GM20431 (cell line): ENCODE measurements at regions not wholly inside any gene's neighbourhood (a gene's known extent, or its start where the extent isn't known, plus 50 kb on each side); places are given as distances from the start of the nearest gene placed in this dataset.
"Not testable (repeated sequence)": the region's sequence is repeated elsewhere in the genome, so short reads cannot be mapped to it uniquely, and the experiment has no call there.

Source experiments
- in situ Hi-C: fragments of 300-500 bp; cut with MseI, MboI; formaldehyde crosslinking; loops from one replicate; pipeline ENCODE4 v1.15.0; 2020; ENCODE audit warnings: low sequenced_read_pairs; ENCODE audit not compliant: unreplicated experiment

- in situ Hi-C loops: no loop called here
These were observed 213.2 kb upstream of the RPS23 start for GRCh38 chr5:82491397-82491796.

GRCh38 chr5:82489683-82490082 lies 211.5 kb upstream of the RPS23 start:
- in situ Hi-C loops: no loop called here

GRCh38 chr5:82487131-82487530 lies 209.0 kb upstream of the RPS23 start:
- in situ Hi-C loops: no loop called here

GRCh38 chr5:82480331-82480730 lies 202.2 kb upstream of the RPS23 start:
- in situ Hi-C loops: no loop called here

GRCh38 chr5:82476155-82476554 lies 198.0 kb upstream of the RPS23 start:
- in situ Hi-C loops: no loop called here

- in situ Hi-C loops: no loop called here
These were observed 195.1 kb upstream of the RPS23 start for GRCh38 chr5:82473262-82473661.

DNA sequence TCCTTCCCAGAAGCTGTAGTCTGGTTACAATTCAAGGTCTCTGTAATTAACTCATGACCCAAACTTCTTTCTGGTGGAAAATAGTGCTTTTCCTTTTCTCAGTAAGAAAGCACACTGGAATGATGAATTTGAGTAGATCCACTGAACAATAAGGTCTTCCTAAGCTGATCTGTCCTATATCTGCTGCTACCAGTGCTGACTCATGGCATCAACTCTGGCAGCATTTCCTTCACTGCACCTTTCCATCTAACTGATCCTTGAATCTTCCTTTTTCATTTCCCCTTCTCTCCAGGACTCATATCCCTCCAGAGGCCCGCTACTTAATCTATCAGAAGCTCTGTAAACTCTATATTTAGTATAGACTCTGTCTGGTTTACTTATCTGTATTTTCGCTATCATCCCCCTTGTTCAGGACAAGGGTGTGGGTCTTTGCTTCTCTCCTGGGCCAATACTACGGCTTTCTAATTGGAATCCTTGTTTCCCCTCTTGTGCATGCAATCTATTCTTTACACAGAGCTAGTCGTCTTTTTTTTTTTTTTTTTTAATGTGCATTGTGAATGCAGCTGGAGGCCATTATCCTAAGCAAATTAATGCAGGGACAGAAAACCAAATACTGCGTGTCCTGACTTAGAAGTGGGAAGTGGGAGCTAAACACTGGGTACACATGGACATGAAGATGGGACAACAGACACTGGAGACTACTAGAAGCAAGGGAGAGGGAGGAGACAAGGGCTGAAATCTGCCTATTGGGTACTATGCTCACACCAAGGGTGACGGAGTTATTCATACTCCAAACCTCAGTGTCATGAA lies 192.2 kb upstream of the RPS23 start:
- in situ Hi-C loops: no loop called here

DNA sequence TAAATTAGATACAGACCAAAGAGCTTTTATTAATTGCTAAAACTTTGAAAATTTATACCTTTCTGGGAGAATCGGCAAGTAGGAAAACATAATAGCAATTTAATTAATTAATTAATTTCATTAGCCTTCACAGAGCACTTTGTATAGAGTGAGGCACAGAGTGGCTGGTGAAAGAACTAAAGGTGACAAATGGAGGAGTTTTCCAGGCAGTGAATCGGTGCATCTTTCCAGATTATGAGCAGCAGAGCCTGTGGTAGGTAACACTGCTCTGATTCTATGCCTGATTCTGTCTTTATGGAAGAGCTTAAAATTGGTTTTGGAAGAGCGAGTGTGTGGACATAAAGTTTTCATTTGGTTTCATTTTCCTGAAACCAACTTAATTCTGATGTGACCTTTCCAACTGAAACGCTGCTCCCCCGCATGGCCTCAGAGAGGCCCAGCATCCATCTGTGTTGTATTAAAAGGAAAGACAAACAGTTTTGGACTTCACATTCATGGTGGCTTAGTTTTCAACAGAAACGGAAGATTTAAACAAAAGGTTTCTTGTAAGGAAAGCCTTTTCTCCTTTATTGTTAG lies 188.9 kb upstream of the RPS23 start:
- in situ Hi-C loops: no loop called here

DNA sequence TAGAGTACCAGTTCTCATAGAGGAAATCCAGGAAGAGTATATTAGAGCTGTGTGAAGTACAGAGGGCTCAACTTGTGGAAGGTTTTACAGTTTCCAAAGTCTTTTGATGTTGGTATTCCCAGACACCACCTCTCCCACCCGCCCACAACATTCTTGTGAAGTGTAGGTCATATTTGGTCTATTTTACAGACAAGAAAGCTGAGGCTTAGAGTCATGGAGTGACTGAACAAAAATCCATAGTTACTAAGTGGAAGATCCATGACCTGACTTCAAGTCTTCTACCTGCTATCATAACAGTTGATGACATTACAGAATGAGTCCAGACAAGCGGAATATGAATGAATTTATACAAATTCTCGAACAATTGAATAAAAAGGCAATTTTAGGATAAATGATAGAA lies 187.1 kb upstream of the RPS23 start:
- in situ Hi-C loops: no loop called here

DNA sequence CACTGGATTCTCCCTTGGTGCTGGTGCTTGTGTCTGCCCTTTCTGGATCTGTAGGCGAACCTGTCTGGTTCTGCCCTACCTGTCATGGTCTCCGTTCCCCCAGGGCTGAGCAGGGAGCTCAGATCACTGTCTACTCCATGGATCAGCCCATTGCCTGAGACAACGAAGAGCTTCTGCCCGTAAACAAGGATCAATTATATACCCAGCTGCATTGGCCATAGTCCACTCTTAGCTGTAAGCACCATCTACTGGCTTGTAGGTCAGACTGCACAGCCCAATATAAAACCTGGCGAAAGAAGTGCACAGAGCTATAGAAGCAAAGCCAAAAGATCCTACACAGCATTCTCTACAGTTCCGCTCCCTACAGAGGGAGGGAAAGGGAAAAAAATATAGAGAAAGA lies 181.5 kb upstream of the RPS23 start:
- in situ Hi-C loops: no loop called here

DNA sequence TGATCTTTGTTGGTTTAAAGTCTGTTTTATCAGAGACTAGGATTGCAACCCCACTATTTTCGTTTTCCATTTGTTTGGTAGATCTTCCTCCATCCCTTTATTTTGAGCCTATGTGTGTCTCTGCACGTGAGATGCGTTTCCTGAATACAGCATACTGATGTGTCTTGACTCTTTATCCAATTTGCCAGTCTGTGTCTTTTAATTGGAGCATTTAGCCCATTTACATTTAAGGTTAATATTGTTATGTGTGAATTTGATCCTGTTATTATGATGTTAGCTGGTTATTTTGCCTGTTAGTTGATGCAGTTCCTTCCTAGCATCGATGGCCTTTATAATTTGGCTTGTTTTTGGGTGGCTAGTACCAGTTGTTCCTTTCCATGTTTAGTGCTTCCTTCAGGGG lies 177.2 kb upstream of the RPS23 start:
- in situ Hi-C loops: not testable (repeated sequence)

GRCh38 chr5:82448374-82448773 lies 170.2 kb upstream of the RPS23 start:
- in situ Hi-C loops: no loop called here

DNA sequence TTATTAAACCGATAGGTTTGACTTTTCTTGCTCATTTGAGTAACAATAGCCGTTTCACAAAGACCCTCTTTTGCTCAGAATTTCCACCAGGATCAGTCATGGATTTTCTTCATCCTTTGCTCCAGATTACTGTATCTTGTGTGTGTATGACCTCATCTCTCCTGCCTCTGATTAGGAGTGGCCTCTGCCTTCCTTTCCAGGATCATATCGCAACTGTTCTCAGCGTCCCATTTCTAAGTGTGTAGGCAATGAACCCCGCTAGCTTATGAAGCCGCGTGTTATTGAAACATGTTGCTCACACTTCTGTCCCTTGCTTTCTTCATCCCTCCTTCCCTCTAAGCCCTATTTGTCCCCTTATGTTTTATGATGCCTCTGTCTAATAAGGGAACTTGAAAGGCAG lies 169.8 kb upstream of the RPS23 start:
- in situ Hi-C loops: no loop called here

DNA sequence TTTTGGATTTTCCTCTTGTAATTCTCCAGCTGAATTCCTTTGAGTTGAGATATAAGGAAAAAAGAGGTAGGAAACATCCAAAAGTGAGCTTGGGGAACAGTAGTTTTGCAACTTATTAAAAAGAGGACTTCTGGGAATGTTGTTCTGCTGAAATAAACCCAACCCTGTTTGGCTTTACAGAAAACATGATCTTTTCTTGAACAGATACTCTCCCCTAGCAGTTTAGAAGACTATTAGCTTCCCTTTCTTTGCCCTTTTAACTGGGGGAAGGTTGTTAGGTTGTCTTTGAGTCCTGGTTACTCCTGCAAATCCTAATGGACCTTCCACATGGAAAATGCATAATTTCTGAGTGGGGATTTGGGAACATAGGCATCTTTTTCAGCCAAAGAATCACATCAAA lies 168.7 kb upstream of the RPS23 start:
- in situ Hi-C loops: no loop called here

GRCh38 chr5:82445726-82446335 lies 167.7 kb upstream of the RPS23 start:
- in situ Hi-C loops: no loop called here

- in situ Hi-C loops: no loop called here
These were observed 161.7 kb upstream of the RPS23 start for GRCh38 chr5:82439750-82440445.

GRCh38 chr5:82437565-82437964 lies 159.4 kb upstream of the RPS23 start:
- in situ Hi-C loops: not testable (repeated sequence)

GRCh38 chr5:82436291-82436690 lies 158.1 kb upstream of the RPS23 start:
- in situ Hi-C loops: no loop called here

GRCh38 chr5:82434696-82435660 lies 156.8 kb upstream of the RPS23 start:
- in situ Hi-C loops: not testable (repeated sequence)
